Right kidney (tissue), 1 donor: ENCODE measurements at regions not wholly inside any gene's neighbourhood (a gene's known extent, or its start where the extent isn't known, plus 50 kb on each side); places are given as distances from the start of the nearest gene placed in this dataset.

ENCODE experiments used
- DNase-seq: peaks from one replicate; pipeline ENCODE4 v3.0.0-alpha.2; 2016

- no peak for DNase-seq
These were observed 205.4 kb upstream of the GNPDA2 start for GRCh38 chr4:44931720-44932119.

- DNase-seq = no peak
These were observed 202.4 kb upstream of the GNPDA2 start for GRCh38 chr4:44928785-44929184.

- DNase-seq = no peak
These were observed 201.3 kb upstream of the GNPDA2 start for GRCh38 chr4:44927399-44928380.

GRCh38 chr4:44916411-44916810 is 190.1 kb upstream of the GNPDA2 start:
- DNase-seq = no peak

GRCh38 chr4:44914748-44915147 is 188.4 kb upstream of the GNPDA2 start:
- DNase-seq = no peak

- no peak for DNase-seq
These were observed 187.9 kb upstream of the GNPDA2 start for GRCh38 chr4:44914223-44914622.

GRCh38 chr4:44912980-44913379 is 186.6 kb upstream of the GNPDA2 start:
- DNase-seq = no peak

GRCh38 chr4:44908565-44908964 is 182.2 kb upstream of the GNPDA2 start:
- no peak for DNase-seq

GRCh38 chr4:44872246-44872645 is 145.9 kb upstream of the GNPDA2 start:
- DNase-seq = no peak

- no peak for DNase-seq
These were observed 144.8 kb upstream of the GNPDA2 start for GRCh38 chr4:44871133-44871532.

GRCh38 chr4:44869985-44870384 is 143.6 kb upstream of the GNPDA2 start:
- no peak for DNase-seq

GRCh38 chr4:44869222-44869882 is 143.0 kb upstream of the GNPDA2 start:
- DNase-seq = no peak

- no peak for DNase-seq
These were observed 135.4 kb upstream of the GNPDA2 start for GRCh38 chr4:44861756-44862155.

- no peak for DNase-seq
These were observed 133.1 kb upstream of the GNPDA2 start for GRCh38 chr4:44859477-44859876.

GRCh38 chr4:44848466-44848865 is 122.1 kb upstream of the GNPDA2 start:
- no peak for DNase-seq

- DNase-seq = no peak
These were observed 119.6 kb upstream of the GNPDA2 start for GRCh38 chr4:44845993-44846392.

GRCh38 chr4:44845309-44845708 is 119.0 kb upstream of the GNPDA2 start:
- DNase-seq = no peak

- DNase-seq = no peak
These were observed 116.2 kb upstream of the GNPDA2 start for GRCh38 chr4:44842531-44842930.

GRCh38 chr4:44817930-44818329 is 91.6 kb upstream of the GNPDA2 start:
- no peak for DNase-seq

GRCh38 chr4:44806071-44806470 is 79.7 kb upstream of the GNPDA2 start:
- DNase-seq = no peak

- no peak for DNase-seq
These were observed 77.9 kb upstream of the GNPDA2 start for GRCh38 chr4:44804301-44804700.

- no peak for DNase-seq
These were observed 75.0 kb upstream of the GNPDA2 start for GRCh38 chr4:44801384-44801783.

GRCh38 chr4:44791831-44792230 is 65.5 kb upstream of the GNPDA2 start:
- DNase-seq = no peak

- no peak for DNase-seq
These were observed 50.8 kb upstream of the GNPDA2 start for GRCh38 chr4:44777115-44777514.
